AG09319 (cell line): ENCODE measurements at regions not wholly inside any gene's neighbourhood (a gene's known extent, or its start where the extent isn't known, plus 50 kb on each side); places are given as distances from the start of the nearest gene placed in this dataset.

Experiments
- DNase-seq: peaks from one replicate; pipeline ENCODE4 v3.0.0-alpha.2; 2010; ENCODE audit warnings: low read depth; ENCODE audit errors: extremely low read depth
- CTCF ChIP-seq: IDR thresholded peaks from 2 replicates; pipeline ENCODE4 v1.5.1; 2011; ENCODE audit warnings: low read depth, mild to moderate bottlenecking, inconsistent platforms, low read length, moderate library complexity

DNA sequence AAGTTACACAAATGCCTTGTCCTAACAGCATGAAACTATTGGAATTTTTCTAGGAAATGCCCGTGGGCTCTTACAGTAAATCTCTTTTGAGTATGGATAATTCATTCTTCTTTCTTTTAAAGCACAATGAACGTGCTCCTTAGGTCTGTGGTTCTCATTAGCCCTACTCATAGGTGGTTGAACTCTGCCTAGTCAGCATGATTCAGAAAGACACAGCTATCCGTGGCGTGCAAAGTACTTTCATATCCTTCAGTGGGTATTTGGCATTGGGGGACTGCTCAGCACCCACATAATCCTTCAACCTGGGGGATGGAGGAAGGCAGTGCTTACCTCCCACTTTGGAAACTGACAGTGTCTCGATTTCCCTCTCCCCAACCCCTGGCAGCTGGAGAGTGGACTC lies 462.0 kb upstream of the CLINT1 start:
- TF ChIP-seq CTCF: no peak
- no peak for DNase-seq

DNA sequence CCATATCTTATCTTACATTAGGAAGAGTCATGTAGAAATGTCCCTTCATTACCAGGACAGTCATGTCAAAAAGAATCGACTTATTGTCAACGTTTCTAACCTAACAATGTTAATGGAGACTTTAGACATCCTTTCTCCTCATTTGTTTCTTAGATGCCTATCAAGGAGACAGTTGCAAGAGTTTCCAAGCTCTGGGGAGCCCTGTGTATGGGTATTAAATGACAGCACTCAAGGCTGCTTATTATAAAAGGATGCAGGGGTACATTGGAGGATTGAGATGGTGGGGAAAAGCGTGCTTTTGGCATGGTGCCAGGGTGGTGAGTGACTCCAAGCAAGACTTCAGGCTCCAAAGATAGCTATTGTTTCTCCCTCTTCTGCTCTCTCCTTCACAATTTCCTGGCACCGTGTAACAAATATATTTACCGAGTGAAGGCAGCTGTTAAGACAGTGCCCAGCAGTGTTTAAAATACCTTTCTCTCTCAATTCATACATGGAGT lies 461.3 kb upstream of the CLINT1 start:
- TF ChIP-seq CTCF: no peak
- no peak for DNase-seq

- no peak for DNase-seq
- no peak for TF ChIP-seq CTCF
Measured at GRCh38 chr5:158317507-158317906, 458.6 kb upstream of the CLINT1 start.

- no peak for DNase-seq
- no peak for TF ChIP-seq CTCF
Measured at GRCh38 chr5:158313733-158314464, 455.0 kb upstream of the CLINT1 start.

GRCh38 chr5:158313027-158313732 lies 454.2 kb upstream of the CLINT1 start:
- TF ChIP-seq CTCF: no peak

DNA sequence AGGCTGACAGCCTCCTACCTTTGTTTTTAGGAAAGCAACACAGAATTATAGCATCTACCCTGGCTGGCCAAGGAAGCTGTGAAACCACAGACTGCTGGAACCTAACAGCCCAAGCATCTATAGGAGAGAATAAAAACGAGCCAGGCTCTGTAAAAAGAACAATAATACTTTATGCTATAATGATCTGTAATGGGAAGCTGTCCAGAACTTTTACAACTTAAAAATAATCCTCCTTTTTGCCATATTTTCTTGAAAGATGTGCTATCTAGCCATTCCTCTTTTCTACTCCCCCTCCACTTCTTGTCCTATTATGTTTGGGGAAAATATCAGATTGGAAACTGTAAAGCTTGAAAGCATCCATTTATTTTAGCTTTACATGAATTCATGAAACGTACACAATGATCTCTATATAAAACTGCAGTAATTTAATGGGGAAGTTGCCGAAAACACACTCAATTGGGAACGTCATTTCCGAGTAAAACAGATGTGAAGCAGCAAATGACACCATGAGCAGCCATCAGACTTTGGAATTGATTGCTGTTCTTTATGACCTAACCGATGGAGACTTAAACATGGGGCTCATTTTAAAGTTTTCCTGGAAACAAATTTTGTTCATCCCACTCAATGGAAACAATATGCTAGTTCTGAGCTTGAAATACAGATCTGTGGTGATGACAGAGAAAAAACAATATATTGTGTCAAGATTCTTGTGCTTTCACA lies 450.3 kb upstream of the CLINT1 start:
- TF ChIP-seq CTCF: no peak
- DNase-seq: no peak

More at GRCh38 chr5:158313027-158313732, 454.2 kb upstream of the CLINT1 start:
- no peak for DNase-seq

DNA sequence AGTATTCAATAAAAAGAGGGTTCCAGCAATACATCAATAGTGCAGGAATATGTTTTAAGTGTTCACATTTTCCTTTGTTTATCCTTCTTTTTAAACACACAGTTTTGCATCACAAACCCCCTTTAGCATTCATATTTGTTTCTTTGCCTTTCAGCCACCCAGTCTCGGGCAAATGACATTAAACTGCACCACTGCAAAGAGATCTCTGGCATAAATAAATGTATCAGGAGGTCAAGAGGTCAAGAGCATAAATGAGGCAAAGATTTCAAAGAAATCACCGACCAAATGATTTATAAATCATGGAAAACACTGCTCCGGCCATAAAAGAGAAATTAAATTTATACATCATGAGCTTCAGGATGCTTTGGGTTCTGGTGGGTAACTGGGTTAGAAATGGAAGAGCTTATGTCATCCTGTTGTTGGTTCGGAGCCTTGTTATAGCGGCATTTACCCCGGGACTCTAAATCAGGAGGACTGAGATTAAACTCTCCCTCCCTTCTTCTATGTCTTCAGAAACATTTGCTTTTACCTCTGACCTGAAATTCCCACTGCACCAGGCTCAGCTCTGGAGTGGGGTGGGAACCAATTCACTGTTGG lies 449.6 kb upstream of the CLINT1 start:
- DNase-seq: no peak
- no peak for TF ChIP-seq CTCF
